K562 (cell line): ENCODE measurements at regions not wholly inside any gene's neighbourhood (a gene's known extent, or its start where the extent isn't known, plus 50 kb on each side); places are given as distances from the start of the nearest gene placed in this dataset.

Source experiments
- ATAC-seq: fragments of 200-7000 bp; cut with Tn5 transposase; 3 replicates; pipeline ENCODE4 v1.9.1; 2020; ENCODE audit warnings: moderate library complexity
- BruUV-seq: library from RNA; stranded (reverse); fragments of 400-500 nt; replicated peaks from 2 replicates; lab custom pipeline; 2021; lab: Mats Ljungman, UMichigan
- CTCF ChIA-PET: fragments of 300-600 bp; formaldehyde crosslinking; extraction: SDS; loops from one replicate; lab custom pipeline; 2021; ENCODE audit warnings: low intra/inter-chr PET ratio; lab: Yijun Ruan, JAX
- POLR2A ChIA-PET: fragments of 300-600, 350-650 bp; sonication (Branson Sonifier 250); formaldehyde crosslinking; extraction: SDS; loops from one replicate; lab custom pipeline; 2021; ENCODE audit warnings: antibody characterized with exemption, inconsistent platforms; lab: Yijun Ruan, JAX
- DNase-seq, 4 experiments: peaks; one replicate each; pipeline versions ENCODE4 v3.0.0 to v3.0.0-alpha.2; 2011 to 2018; ENCODE audit warnings: low spot score in 3 of 4, mixed read lengths in 3 of 4; ENCODE audit errors: extremely low read depth in 1 of 4
- FAIRE-seq: peaks from 2 replicates; lab custom pipeline; 2011; peaks lifted over from hg19 to GRCh38; lab: Jason Lieb, UNC
- H2AFZ ChIP-seq: 2 replicates; pipeline ENCODE4 v1.6.0; 2011; ENCODE audit warnings: low read depth, low read length, control low read depth, inconsistent platforms
- H3K27ac ChIP-seq: fragments of 200-600 bp; 3 replicates; pipeline ENCODE4 v1.8.0; 2011; ENCODE audit warnings: low read depth, mild to moderate bottlenecking, control low read depth, inconsistent platforms, low read length, moderate library complexity, mixed read lengths; ENCODE audit errors: extremely low read depth
- H3K27me3 ChIP-seq, 2 experiments: fragments of 300-600 bp in 1 of 2; 2 replicates in 1 of 2; 3 replicates in 1 of 2; pipeline versions ENCODE4 v1.6.0 to v1.8.0; 2011; ENCODE audit warnings: inconsistent platforms in 2 of 2, low read length in 2 of 2, mild to moderate bottlenecking in 1 of 2, mixed read lengths in 1 of 2, moderate library complexity in 1 of 2; ENCODE audit not compliant: control insufficient read depth in 2 of 2, insufficient read depth in 2 of 2
- H3K36me3 ChIP-seq: fragments of 300-600 bp; 3 replicates; pipeline ENCODE4 v1.8.0; 2011; ENCODE audit warnings: mild to moderate bottlenecking, low read length, inconsistent platforms; ENCODE audit not compliant: control insufficient read depth, insufficient read depth
- H3K4me1 ChIP-seq, 2 experiments: fragments of 200-600 bp in 1 of 2; replicated peaks in 1 of 2; 2 replicates in 1 of 2; 3 replicates in 1 of 2; pipeline versions ENCODE4 v1.5.1 to v1.8.0; 2011; ENCODE audit warnings: inconsistent platforms in 2 of 2, low read length in 2 of 2, mild to moderate bottlenecking in 1 of 2, mixed read lengths in 1 of 2, moderate library complexity in 1 of 2; ENCODE audit not compliant: control insufficient read depth in 2 of 2, insufficient read depth in 2 of 2
- H3K4me2 ChIP-seq: 2 replicates; pipeline ENCODE4 v1.6.1; 2011; ENCODE audit warnings: low read length, control low read depth, inconsistent platforms, mixed read lengths; ENCODE audit not compliant: insufficient read depth
- H3K4me3 ChIP-seq: fragments of 200-600 bp; sonication (generic), shearing (Covaris generic); 2 replicates; pipeline ENCODE4 v1.5.1; 2016; ENCODE audit warnings: control low read depth, inconsistent platforms
- H3K79me2 ChIP-seq: fragments of 200-600 bp; 3 replicates; pipeline ENCODE4 v1.8.0; 2011; ENCODE audit warnings: low read length, inconsistent platforms; ENCODE audit not compliant: control insufficient read depth, insufficient read depth
- H3K9ac ChIP-seq, 2 experiments: 2 replicates each; pipeline versions ENCODE4 v1.6.0 to v1.6.1; 2011; ENCODE audit warnings: low read depth in 2 of 2, low read length in 2 of 2, control low read depth in 1 of 2, inconsistent platforms in 1 of 2, mild to moderate bottlenecking in 1 of 2, mixed read lengths in 1 of 2; ENCODE audit not compliant: insufficient read depth in 1 of 2
- H3K9me1 ChIP-seq: one replicate; pipeline ENCODE4 v1.6.0; 2011; ENCODE audit warnings: inconsistent platforms, mild to moderate bottlenecking, low read length, moderate library complexity; ENCODE audit not compliant: control insufficient read depth, insufficient read depth
- H3K9me3 ChIP-seq: replicated peaks from 2 replicates; pipeline ENCODE4 v1.5.1; 2011; ENCODE audit warnings: low read depth, low read length, inconsistent platforms; ENCODE audit not compliant: control insufficient read depth, insufficient read depth
- H4K20me1 ChIP-seq: replicated peaks from 2 replicates; pipeline ENCODE4 v1.6.1; 2011; ENCODE audit warnings: low read length, inconsistent platforms, mixed read lengths; ENCODE audit not compliant: control insufficient read depth, insufficient read depth
- CBX8 ChIP-seq: fragments of 200-600 bp; sonication (generic); IDR thresholded peaks from 2 replicates; pipeline ENCODE4 v1.6.1; 2012; ENCODE audit warnings: borderline replicate concordance, mixed run types, low read depth, mild to moderate bottlenecking, moderate library complexity, mixed read lengths, low read length, control low read depth, inconsistent platforms; ENCODE audit not compliant: poor library complexity, severe bottlenecking; ENCODE audit errors: extremely low read depth
- FOXK1 ChIP-seq: sonication (generic); formaldehyde crosslinking; IDR thresholded peaks from 2 replicates; pipeline ENCODE4 v1.8.0; 2022; ENCODE audit warnings: missing genetic modification reagents, mild to moderate bottlenecking, borderline replicate concordance
- RAD21 ChIP-seq, 2 experiments: fragments of 250-450 bp in 1 of 2; fragments of 450-650 bp in 1 of 2; sonication (Bioruptor Pico) in 1 of 2; formaldehyde crosslinking in 1 of 2; IDR thresholded peaks in 1 of 2; conservative IDR thresholded peaks in 1 of 2; 2 replicates each; pipeline versions ENCODE4 v1.4.0 to v1.8.0; 2020 to 2022; ENCODE audit warnings: mild to moderate bottlenecking in 2 of 2, moderate library complexity in 1 of 2
- TRIM28 ChIP-seq: fragments of 450-650 bp; IDR thresholded peaks from 2 replicates; pipeline ENCODE4 v1.6.1; 2017
- ZFPM2 ChIP-seq: fragments of 250-450 bp; sonication (Bioruptor Pico); IDR thresholded peaks from 2 replicates; pipeline ENCODE4 v1.5.1; 2022; ENCODE audit warnings: mild to moderate bottlenecking
- ZNF695 ChIP-seq: fragments of 450-650 bp; formaldehyde crosslinking; IDR thresholded peaks from 2 replicates; pipeline ENCODE4 v1.4.0; 2020; ENCODE audit warnings: mild to moderate bottlenecking, moderate library complexity
- WGBS: fragments of 100-300 bp; shearing (Covaris generic); methylation state at CpG from one replicate; pipeline ENCODE4 v1.1.6; 2016; ENCODE audit warnings: low coverage, mixed read lengths; ENCODE audit not compliant: insufficient coverage; ENCODE audit errors: missing lambda C conversion rate; 5-methylcytosine and 5-hydroxymethylcytosine counted together
- in situ Hi-C: fragments of 300-500 bp; cut with MboI; formaldehyde crosslinking; loops from 4 replicates; pipeline ENCODE4 v1.15.0; 2018; ENCODE audit warnings: inconsistent platforms, mixed read lengths
- intact Hi-C: fragments of 100-400 bp; cut with micrococcal nuclease; formaldehyde crosslinking; loops from 2 replicates; pipeline ENCODE4 v1.14.2; 2022
- TF ChIP-seq, protein P1 (sequence below): fragments of 200-800 bp; sonication (Bioruptor generic); IDR thresholded peaks from 2 replicates; pipeline ENCODE4 v1.6.1; 2017; ENCODE audit warnings: missing genetic modification characterization, missing compliant biosample characterization
- TF ChIP-seq, protein P2 (sequence below): fragments of 450-650 bp; IDR thresholded peaks from 2 replicates; pipeline ENCODE4 v1.6.1; 2017; ENCODE audit warnings: antibody characterized with exemption, mild to moderate bottlenecking

DNA sequence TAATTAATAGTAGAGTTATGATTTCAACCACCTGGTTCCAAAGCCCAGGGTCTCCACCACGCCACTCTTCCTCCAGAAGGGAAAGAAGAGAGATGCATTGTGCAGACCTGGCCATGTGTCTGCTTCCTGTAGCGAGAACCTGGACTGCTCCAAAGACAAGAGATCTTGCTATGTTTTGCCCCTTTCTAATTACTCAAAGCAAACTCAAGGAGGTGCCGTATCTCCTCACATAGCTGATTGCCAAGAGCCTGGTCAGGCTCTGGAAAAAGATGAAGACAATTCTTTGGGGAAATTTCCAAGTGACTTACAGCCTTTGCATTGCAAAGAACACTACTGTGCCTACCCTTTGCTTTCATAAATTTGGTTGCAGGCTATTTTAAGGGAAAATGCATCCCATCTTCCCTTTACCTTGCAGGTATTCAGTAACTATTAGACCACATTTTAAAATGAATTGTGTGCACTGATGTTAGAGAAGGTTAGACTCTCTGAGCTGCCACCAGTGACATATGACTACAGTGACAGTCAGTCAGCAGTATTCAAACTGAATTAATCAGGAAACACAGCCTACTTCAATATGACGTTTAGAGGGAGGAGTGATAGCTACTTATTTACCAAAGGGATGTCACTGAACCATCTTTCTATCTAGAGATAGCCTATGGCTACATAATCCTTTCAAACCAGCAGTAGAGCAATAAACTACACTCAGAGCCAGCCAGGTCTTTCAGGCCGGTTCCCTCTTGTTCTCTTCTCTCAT is 842.1 kb upstream of the FANCL start:
- H2AFZ ChIP-seq = no peak overlapping the region
- no peaks in the 10 kb centered on the region for H3K4me1 ChIP-seq
- no peak overlapping the region for H3K27ac ChIP-seq
- H3K36me3 ChIP-seq = no peaks in the 10 kb centered on the region
- no peaks in the 10 kb centered on the region for H3K27me3 ChIP-seq
- no peak overlapping the region for H3K9ac ChIP-seq
- ChIA-PET POLR2A (no interaction called here), CTCF (no interaction called here)
- in situ Hi-C loops = no loop called here
- no peaks in the 10 kb centered on the region for H4K20me1 ChIP-seq
- 5% methylated on average over 5 of the region's 5 CpGs for WGBS
- H3K4me2 ChIP-seq = no peak overlapping the region
- TF ChIP-seq ZNF695 (no peak), CBX8 (no peak), RAD21 (CRISPR knock-in tag; conservative IDR thresholded peaks at IDR 0.05 in 1 of 2, IDR thresholded peaks at IDR 0.05 in 1 of 2) (peak in 1 of 2 experiments; percentile 23; a peak in 2 of 4 replicates), TRIM28 (no peak)
- TF ChIP-seq, all 486 proteins: peak for 1
- H3K79me2 ChIP-seq = no peaks in the 10 kb centered on the region
- no peak for FAIRE-seq
- DNase-seq = no peak
- intact Hi-C loops = loop anchor here (10.0 kb wide), 1 partner anchor 62 kb away; no protein-coding TSS in a partner anchor
- no peak overlapping the region for H3K4me3 ChIP-seq
- no peaks in the 10 kb centered on the region for H3K9me3 ChIP-seq
- no TSS peak for BruUV-seq
- no peak for ATAC-seq
- no peaks in the 10 kb centered on the region for H3K9me1 ChIP-seq

DNA sequence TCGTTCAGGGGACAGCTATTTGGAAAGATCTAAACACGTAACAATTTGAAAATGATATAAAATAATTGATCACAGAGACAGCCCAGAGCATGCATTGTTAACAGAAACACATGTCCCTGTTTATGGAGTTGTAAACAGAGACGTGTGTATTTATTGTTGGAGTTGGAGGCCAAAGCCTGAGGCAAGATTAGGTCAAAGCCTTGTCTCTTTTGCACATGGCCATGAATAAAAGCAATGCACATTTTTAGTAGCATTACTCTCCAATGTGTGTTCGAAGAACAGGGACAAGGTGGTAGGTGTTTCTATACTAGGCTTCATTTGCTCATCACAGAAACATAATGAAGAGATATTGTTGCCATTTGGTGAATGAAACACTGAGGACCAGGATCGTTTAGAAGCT is 841.5 kb upstream of the FANCL start:
- no peaks in the 10 kb centered on the region for H3K27me3 ChIP-seq
- H3K9ac ChIP-seq = no peak overlapping the region
- no peak overlapping the region for H3K27ac ChIP-seq
- no peaks in the 10 kb centered on the region for H3K9me3 ChIP-seq
- no peak overlapping the region for H3K4me2 ChIP-seq
- DNase-seq (no peak), FAIRE-seq (no peak), ATAC-seq (no peak)
- intact Hi-C loops (loop anchor here (10.0 kb wide), 1 partner anchor 62 kb away; no protein-coding TSS in a partner anchor), in situ Hi-C loops (no loop called here)
- H3K4me1 ChIP-seq = no peaks in the 10 kb centered on the region
- ChIA-PET POLR2A (no interaction called here), CTCF (no interaction called here)
- WGBS = 3% methylated on average over 5 of the region's 5 CpGs
- H3K36me3 ChIP-seq = no peaks in the 10 kb centered on the region
- no peak overlapping the region for H3K4me3 ChIP-seq
- no peak for TF ChIP-seq ZFPM2
- TF ChIP-seq, protein P1, sequence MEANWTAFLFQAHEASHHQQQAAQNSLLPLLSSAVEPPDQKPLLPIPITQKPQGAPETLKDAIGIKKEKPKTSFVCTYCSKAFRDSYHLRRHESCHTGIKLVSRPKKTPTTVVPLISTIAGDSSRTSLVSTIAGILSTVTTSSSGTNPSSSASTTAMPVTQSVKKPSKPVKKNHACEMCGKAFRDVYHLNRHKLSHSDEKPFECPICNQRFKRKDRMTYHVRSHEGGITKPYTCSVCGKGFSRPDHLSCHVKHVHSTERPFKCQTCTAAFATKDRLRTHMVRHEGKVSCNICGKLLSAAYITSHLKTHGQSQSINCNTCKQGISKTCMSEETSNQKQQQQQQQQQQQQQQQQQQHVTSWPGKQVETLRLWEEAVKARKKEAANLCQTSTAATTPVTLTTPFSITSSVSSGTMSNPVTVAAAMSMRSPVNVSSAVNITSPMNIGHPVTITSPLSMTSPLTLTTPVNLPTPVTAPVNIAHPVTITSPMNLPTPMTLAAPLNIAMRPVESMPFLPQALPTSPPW = no peak
- TF ChIP-seq, protein P2, sequence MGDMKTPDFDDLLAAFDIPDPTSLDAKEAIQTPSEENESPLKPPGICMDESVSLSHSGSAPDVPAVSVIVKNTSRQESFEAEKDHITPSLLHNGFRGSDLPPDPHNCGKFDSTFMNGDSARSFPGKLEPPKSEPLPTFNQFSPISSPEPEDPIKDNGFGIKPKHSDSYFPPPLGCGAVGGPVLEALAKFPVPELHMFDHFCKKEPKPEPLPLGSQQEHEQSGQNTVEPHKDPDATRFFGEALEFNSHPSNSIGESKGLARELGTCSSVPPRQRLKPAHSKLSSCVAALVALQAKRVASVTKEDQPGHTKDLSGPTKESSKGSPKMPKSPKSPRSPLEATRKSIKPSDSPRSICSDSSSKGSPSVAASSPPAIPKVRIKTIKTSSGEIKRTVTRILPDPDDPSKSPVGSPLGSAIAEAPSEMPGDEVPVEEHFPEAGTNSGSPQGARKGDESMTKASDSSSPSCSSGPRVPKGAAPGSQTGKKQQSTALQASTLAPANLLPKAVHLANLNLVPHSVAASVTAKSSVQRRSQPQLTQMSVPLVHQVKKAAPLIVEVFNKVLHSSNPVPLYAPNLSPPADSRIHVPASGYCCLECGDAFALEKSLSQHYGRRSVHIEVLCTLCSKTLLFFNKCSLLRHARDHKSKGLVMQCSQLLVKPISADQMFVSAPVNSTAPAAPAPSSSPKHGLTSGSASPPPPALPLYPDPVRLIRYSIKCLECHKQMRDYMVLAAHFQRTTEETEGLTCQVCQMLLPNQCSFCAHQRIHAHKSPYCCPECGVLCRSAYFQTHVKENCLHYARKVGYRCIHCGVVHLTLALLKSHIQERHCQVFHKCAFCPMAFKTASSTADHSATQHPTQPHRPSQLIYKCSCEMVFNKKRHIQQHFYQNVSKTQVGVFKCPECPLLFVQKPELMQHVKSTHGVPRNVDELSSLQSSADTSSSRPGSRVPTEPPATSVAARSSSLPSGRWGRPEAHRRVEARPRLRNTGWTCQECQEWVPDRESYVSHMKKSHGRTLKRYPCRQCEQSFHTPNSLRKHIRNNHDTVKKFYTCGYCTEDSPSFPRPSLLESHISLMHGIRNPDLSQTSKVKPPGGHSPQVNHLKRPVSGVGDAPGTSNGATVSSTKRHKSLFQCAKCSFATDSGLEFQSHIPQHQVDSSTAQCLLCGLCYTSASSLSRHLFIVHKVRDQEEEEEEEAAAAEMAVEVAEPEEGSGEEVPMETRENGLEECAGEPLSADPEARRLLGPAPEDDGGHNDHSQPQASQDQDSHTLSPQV = no peak
- TF ChIP-seq FOXK1 (CRISPR knock-in tag) = no peak
- H3K79me2 ChIP-seq = no peaks in the 10 kb centered on the region
- no TSS peak for BruUV-seq
- H4K20me1 ChIP-seq = no peaks in the 10 kb centered on the region
- no peaks in the 10 kb centered on the region for H3K9me1 ChIP-seq
- no peak overlapping the region for H2AFZ ChIP-seq
